Fibroblast of villous mesenchyme (primary cell): ENCODE measurements at regions not wholly inside any gene's neighbourhood (a gene's known extent, or its start where the extent isn't known, plus 50 kb on each side); places are given as distances from the start of the nearest gene placed in this dataset.
A peak's percentile ranks its signal among the peaks of the same experiment; 100 is the strongest.

Source experiments
- DNase-seq: peaks from one replicate; pipeline ENCODE4 v3.0.0-alpha.2; 2010; ENCODE audit warnings: low read depth
- H3K4me3 ChIP-seq: 2 replicates; pipeline ENCODE4 v1.5.1; 2011; ENCODE audit warnings: low read depth, mild to moderate bottlenecking, low read length
- TF ChIP-seq, protein P1 (sequence below): IDR thresholded peaks from 2 replicates; pipeline ENCODE4 v1.5.1; 2012; ENCODE audit warnings: low read depth, mild to moderate bottlenecking, low read length; ENCODE audit not compliant: insufficient read depth

- H3K4me3 ChIP-seq: no peak overlapping the region
- TF ChIP-seq, protein P1, sequence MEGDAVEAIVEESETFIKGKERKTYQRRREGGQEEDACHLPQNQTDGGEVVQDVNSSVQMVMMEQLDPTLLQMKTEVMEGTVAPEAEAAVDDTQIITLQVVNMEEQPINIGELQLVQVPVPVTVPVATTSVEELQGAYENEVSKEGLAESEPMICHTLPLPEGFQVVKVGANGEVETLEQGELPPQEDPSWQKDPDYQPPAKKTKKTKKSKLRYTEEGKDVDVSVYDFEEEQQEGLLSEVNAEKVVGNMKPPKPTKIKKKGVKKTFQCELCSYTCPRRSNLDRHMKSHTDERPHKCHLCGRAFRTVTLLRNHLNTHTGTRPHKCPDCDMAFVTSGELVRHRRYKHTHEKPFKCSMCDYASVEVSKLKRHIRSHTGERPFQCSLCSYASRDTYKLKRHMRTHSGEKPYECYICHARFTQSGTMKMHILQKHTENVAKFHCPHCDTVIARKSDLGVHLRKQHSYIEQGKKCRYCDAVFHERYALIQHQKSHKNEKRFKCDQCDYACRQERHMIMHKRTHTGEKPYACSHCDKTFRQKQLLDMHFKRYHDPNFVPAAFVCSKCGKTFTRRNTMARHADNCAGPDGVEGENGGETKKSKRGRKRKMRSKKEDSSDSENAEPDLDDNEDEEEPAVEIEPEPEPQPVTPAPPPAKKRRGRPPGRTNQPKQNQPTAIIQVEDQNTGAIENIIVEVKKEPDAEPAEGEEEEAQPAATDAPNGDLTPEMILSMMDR: no peak
- no peak for DNase-seq
These were observed 157.5 kb upstream of the TARS1 start for GRCh38 chr5:33283243-33283642.

- TF ChIP-seq, protein P1: no peak
- DNase-seq: no peak
- no peak overlapping the region for H3K4me3 ChIP-seq
These were observed 156.1 kb upstream of the TARS1 start for GRCh38 chr5:33284681-33285080.

GRCh38 chr5:33287242-33287641 lies 153.5 kb upstream of the TARS1 start:
- DNase-seq: no peak
- TF ChIP-seq, protein P1: no peak
- no peak overlapping the region for H3K4me3 ChIP-seq

DNA sequence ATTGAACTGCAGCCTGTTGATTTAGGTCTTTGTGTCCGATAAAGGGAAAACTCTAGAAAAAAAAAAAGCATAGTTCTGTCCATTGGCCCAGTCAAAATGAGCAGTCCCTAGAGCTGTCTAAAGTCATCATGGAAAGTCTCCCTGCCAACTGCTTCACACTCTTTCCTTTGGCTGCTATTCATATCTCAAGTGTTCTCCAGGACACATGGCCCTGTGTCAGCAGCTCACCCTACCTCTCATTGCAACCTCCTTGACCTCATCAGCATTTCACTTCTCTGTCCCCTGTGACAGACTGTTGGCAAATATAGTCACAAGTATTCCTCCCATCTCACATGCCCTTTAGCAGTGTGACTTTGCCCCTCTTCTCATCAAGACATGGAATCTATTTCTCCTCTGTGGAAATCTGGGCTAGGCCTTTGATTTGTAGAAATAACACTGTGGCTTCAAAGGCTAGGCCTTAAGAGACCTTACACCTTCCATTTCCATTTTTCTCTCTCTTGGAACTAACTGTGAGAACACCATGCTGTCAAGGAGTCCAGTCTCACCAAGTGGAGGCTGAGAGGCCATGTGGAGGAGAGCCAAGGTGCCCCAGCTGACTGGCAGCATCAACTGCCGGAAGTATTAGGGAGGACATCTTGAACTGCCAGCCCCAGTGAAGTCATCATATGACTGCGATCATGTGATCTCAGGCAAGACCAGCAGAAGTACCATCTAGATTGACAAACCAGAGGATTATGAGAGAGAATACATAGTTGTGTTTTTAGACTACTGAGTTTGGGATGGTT lies 149.4 kb upstream of the TARS1 start:
- no peak overlapping the region for H3K4me3 ChIP-seq
- TF ChIP-seq, protein P1: no peak
- no peak for DNase-seq

- DNase-seq: peak; percentile 22
- peak overlapping the region; percentile 24 for H3K4me3 ChIP-seq
- TF ChIP-seq, protein P1: peak; percentile 64
These were observed 143.0 kb upstream of the TARS1 start for GRCh38 chr5:33297760-33298216.

DNA sequence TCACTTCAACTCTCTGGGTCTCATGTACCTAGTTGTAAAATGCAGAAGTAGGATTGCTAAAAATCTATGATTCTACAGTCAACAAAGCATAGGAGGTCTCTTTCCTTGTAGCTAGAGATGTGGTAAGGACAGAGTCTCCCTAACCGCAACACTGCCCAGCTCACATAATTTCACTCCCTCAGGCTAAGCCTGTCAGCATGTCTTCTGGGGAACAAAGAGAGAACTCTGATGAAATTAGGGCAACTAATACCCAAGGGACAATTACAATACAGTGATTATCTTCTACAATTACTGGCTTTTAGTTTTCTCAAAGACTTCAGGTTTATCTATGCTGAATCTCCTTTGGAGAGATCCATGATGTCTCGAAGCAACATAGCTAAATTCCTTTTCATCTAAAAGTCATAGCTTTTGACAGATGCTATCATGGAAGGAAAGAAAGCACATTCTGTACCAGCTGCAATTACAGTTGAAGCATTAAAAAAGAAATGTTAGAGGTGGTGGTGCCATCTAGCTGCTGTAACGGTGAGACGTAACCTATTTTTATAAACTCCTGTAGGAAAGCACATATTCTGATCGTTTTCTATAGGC lies 141.1 kb upstream of the TARS1 start:
- peak; percentile 53 for DNase-seq
- TF ChIP-seq, protein P1: peak; percentile 46

More for the DNA sequence above, 141.1 kb upstream of the TARS1 start:
- no peak overlapping the region for H3K4me3 ChIP-seq
